Duodenal mucosa (tissue), 2 donors: ENCODE measurements at regions not wholly inside any gene's neighbourhood (a gene's known extent, or its start where the extent isn't known, plus 50 kb on each side); places are given as distances from the start of the nearest gene placed in this dataset.

ENCODE experiments used
- H3K27ac ChIP-seq: one replicate; pipeline ENCODE4 v1.7.0; 2013; ENCODE audit warnings: low read depth, low read length
- H3K27me3 ChIP-seq, 2 donors: one replicate each; pipeline ENCODE4 v1.7.0; 2013; ENCODE audit warnings: low read length in 2 of 2, control low read depth in 1 of 2; ENCODE audit not compliant: insufficient read depth in 2 of 2, control insufficient read depth in 1 of 2
- H3K36me3 ChIP-seq, 2 donors: one replicate each; pipeline ENCODE4 v1.7.0; 2013; ENCODE audit warnings: low read length in 2 of 2, control low read depth in 1 of 2; ENCODE audit not compliant: insufficient read depth in 2 of 2, control insufficient read depth in 1 of 2
- H3K4me1 ChIP-seq, 2 donors: one replicate each; pipeline ENCODE4 v1.7.0; 2013; ENCODE audit warnings: low read length in 2 of 2, control low read depth in 1 of 2; ENCODE audit not compliant: insufficient read depth in 2 of 2, control insufficient read depth in 1 of 2
- H3K4me3 ChIP-seq, 2 donors: one replicate each; pipeline ENCODE4 v1.7.0; 2013; ENCODE audit warnings: low read length in 2 of 2, low read depth in 1 of 2
- H3K9ac ChIP-seq, 2 donors: one replicate each; pipeline ENCODE4 v1.7.0; 2013; ENCODE audit warnings: low read length in 2 of 2, low read depth in 1 of 2
- H3K9me3 ChIP-seq, 2 donors: one replicate each; pipeline ENCODE4 v1.7.0; 2013; ENCODE audit warnings: low read length in 2 of 2, control low read depth in 1 of 2; ENCODE audit not compliant: control insufficient read depth in 1 of 2

GRCh38 chr14:34009956-34010355 is 59.1 kb upstream of the EGLN3 start:
- Histone ChIP-seq H3K9ac (no peak overlapping the region), H3K4me3 (no peak overlapping the region), H3K27me3 (no peaks in the 10 kb centered on the region), H3K27ac (no peak overlapping the region), H3K36me3 (no peaks in the 10 kb centered on the region), H3K4me1 (peaks cover 0 to 11% of the 10 kb centered on the region in 2 donors), H3K9me3 (no peaks in the 10 kb centered on the region)

- Histone ChIP-seq H3K9ac (no peak overlapping the region), H3K9me3 (no peaks in the 10 kb centered on the region), H3K27me3 (no peaks in the 10 kb centered on the region), H3K4me1 (no peaks in the 10 kb centered on the region), H3K27ac (no peak overlapping the region), H3K36me3 (no peaks in the 10 kb centered on the region), H3K4me3 (no peak overlapping the region)
Measured at GRCh38 chr14:34007902-34008301, 57.0 kb upstream of the EGLN3 start.

DNA sequence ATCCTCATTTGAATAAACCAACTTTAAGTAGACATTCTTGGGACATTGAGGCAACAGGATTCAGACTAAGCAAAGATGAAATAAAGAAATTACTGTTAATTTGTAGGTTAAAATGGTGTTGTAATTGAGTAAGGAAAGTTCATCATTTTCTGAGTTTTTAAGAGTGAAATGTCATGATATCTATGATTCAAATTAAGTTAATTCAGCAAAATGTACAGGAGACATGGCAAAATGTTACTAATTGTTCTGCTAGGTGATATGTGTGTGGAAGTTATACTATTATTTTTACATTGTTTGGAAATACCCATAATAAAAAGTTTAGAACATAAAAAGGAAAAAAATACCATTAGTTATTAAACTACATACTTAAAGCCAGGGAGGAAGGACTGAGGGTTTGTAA is 55.0 kb upstream of the EGLN3 start:
- Histone ChIP-seq H3K9ac (no peak overlapping the region), H3K9me3 (no peaks in the 10 kb centered on the region), H3K27me3 (no peaks in the 10 kb centered on the region), H3K27ac (no peak overlapping the region), H3K36me3 (no peaks in the 10 kb centered on the region), H3K4me1 (no peaks in the 10 kb centered on the region), H3K4me3 (no peak overlapping the region)

DNA sequence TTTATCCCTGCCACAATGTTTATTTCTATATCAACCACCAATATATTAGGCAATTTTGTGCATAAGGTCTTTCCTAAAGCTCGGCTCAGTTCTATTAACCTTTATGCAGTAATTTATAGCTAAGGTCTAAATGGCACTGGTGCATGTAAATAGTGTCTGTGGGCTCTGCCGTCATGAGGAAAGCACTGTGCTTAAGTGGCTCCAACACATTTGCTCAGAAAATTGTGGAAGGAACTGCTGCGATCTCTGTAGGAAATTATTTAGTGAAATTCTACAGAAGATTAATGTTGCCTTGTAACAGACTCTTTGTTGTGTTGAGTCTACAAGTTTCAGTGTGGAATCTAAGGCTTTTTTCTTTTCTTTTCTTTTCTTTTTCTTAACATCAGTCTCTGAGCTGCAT is 54.0 kb upstream of the EGLN3 start:
- H3K4me1 ChIP-seq: no peaks in the 10 kb centered on the region
- H3K4me3 ChIP-seq: no peak overlapping the region
- no peak overlapping the region for H3K9ac ChIP-seq
- no peaks in the 10 kb centered on the region for H3K36me3 ChIP-seq
- H3K9me3 ChIP-seq: no peaks in the 10 kb centered on the region
- H3K27ac ChIP-seq: no peak overlapping the region
- H3K27me3 ChIP-seq: no peaks in the 10 kb centered on the region

- no peak overlapping the region for H3K27ac ChIP-seq
- H3K4me1 ChIP-seq: no peaks in the 10 kb centered on the region
Measured at GRCh38 chr14:34003691-34004090, 52.8 kb upstream of the EGLN3 start.

DNA sequence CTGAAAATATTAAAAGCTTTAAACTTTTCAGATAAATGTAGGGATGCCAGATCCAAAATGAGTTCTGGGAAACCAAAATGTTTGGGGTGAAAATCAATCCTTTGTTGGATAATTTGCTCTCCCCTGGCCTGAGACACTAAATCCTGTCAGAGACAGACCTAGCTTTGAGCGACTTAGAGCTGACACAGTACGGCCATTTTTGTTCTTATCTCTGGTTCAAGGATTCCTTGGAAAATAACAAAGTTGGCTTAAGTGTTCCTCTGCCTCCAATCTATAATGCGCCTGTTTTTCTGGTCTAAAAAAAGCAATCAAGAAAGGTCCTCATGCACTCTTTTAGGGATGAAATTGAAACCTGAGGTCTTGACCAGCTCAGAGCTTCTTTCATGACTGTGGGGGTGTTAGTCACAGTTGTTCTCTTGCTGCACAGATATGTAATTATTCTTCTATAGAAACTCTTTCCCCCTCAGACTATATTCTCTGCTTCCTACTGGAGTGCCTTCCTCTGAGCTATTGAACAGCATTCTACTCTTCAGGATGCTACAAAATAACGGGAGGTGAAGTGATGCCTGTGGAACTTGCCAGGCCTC is 52.3 kb upstream of the EGLN3 start:
- no peaks in the 10 kb centered on the region for H3K9me3 ChIP-seq
- no peak overlapping the region for H3K9ac ChIP-seq
- no peaks in the 10 kb centered on the region for H3K36me3 ChIP-seq

More at GRCh38 chr14:34003691-34004090, 52.8 kb upstream of the EGLN3 start:
- Histone ChIP-seq H3K9me3 (no peaks in the 10 kb centered on the region), H3K27me3 (no peaks in the 10 kb centered on the region), H3K9ac (no peak overlapping the region), H3K4me3 (no peak overlapping the region), H3K36me3 (no peaks in the 10 kb centered on the region)

More for the DNA sequence above, 52.3 kb upstream of the EGLN3 start:
- Histone ChIP-seq H3K27me3 (no peaks in the 10 kb centered on the region), H3K4me1 (no peaks in the 10 kb centered on the region), H3K27ac (no peak overlapping the region), H3K4me3 (no peak overlapping the region)
